Stomach (tissue), 8 donors: ENCODE measurements at regions not wholly inside any gene's neighbourhood (a gene's known extent, or its start where the extent isn't known, plus 50 kb on each side); places are given as distances from the start of the nearest gene placed in this dataset.

Experiments
- DNase-seq, 2 donors: peaks; one replicate each; pipeline versions ENCODE4 v3.0.0 to v3.0.0-alpha.2; 2013 to 2019
- H3K27ac ChIP-seq, 5 donors: fragments of 200-600 bp in 4 of 5; sonication (generic) in 4 of 5; one replicate each; pipeline ENCODE4 v1.5.1; 2013 to 2019; ENCODE audit warnings: mild to moderate bottlenecking in 1 of 5, moderate library complexity in 1 of 5
- H3K27me3 ChIP-seq, 3 donors: fragments of 200-600 bp; sonication (generic); one replicate each; pipeline ENCODE4 v1.5.1; 2017 to 2019; ENCODE audit warnings: mixed run types in 1 of 3
- H3K36me3 ChIP-seq, 4 donors: fragments of 200-600 bp; sonication (generic); 1 replicate in 3 of 4; 2 replicates in 1 of 4; pipeline ENCODE4 v1.5.1; 2016 to 2019
- H3K4me1 ChIP-seq, 4 donors: fragments of 200-600 bp; sonication (generic); one replicate each; pipeline ENCODE4 v1.5.1; 2016 to 2019
- H3K4me3 ChIP-seq, 4 donors: fragments of 200-600 bp; sonication (generic) in 3 of 4; one replicate each; pipeline ENCODE4 v1.5.1; 2016 to 2019; ENCODE audit warnings: mild to moderate bottlenecking in 1 of 4
- H3K9me3 ChIP-seq, 4 donors: fragments of 200-600 bp; sonication (generic); one replicate each; pipeline ENCODE4 v1.5.1; 2016 to 2019
- CTCF ChIP-seq, 7 experiments: fragments of 450-650 bp in 4 of 7; fragments of 200-600 bp in 3 of 7; sonication (generic) in 3 of 7; IDR thresholded peaks; one replicate each; pipeline ENCODE4 v1.5.1; 2016 to 2019; ENCODE audit warnings: antibody characterized with exemption in 7 of 7, control low read depth in 2 of 7, mild to moderate bottlenecking in 1 of 7
- EP300 ChIP-seq: sonication (generic); formaldehyde crosslinking; IDR thresholded peaks from one replicate; pipeline ENCODE4 v1.6.1; 2017; ENCODE audit warnings: antibody characterized with exemption
- POLR2A ChIP-seq, 4 donors: fragments of 450-650 bp; IDR thresholded peaks; one replicate each; pipeline ENCODE4 v1.6.1; 2016; ENCODE audit warnings: antibody characterized with exemption in 4 of 4, control low read depth in 2 of 4, mild to moderate bottlenecking in 1 of 4, moderate library complexity in 1 of 4
- POLR2AphosphoS5 ChIP-seq, 3 donors: sonication (generic); formaldehyde crosslinking; IDR thresholded peaks; one replicate each; pipeline ENCODE4 v1.6.1; 2016; ENCODE audit warnings: antibody characterized with exemption in 3 of 3
- WGBS, 5 donors: extraction: QIAGEN DNeasy Blood & Tissue Kit in 3 of 5; methylation state at CpG; one replicate each; pipeline versions ENCODE4 v1.1.5 to v1.1.7; 2013 to 2018; 5-methylcytosine and 5-hydroxymethylcytosine counted together
- intact Hi-C: fragments of 100-400 bp; cut with DNase I; formaldehyde crosslinking; loops from one replicate; pipeline ENCODE4 v1.15.1; 2023; ENCODE audit warnings: low total_unique reads
- donor health status: healthy with polysubstance abuse.
- donor health status: Bipolar disorder and iron deficiency.
- donor health status: healthy.

GRCh38 chr10:118537623-118538022 is 57.8 kb downstream of the PRLHR start:
- TF ChIP-seq CTCF (IDR thresholded peaks at IDR 0.05) (no peak), POLR2A (IDR thresholded peaks at IDR 0.05) (no peak), EP300 (no peak), POLR2AphosphoS5 (IDR thresholded peaks at IDR 0.05) (no peak)
- no peak for DNase-seq
- Histone ChIP-seq H3K27ac (no peak overlapping the region), H3K9me3 (no peaks in the 10 kb centered on the region), H3K36me3 (no peaks in the 10 kb centered on the region), H3K4me3 (no peak overlapping the region), H3K27me3 (peaks cover 0 to 11% (median 0%) of the 10 kb centered on the region in 3 donors), H3K4me1 (no peaks in the 10 kb centered on the region)
- intact Hi-C loops: no loop called here
- WGBS, 5 donors: 78 to 89% (median 81%) methylated on average over 1 of the region's 1 CpG

- no peak for TF ChIP-seq EP300
- TF ChIP-seq POLR2A (IDR thresholded peaks at IDR 0.05): no peak
- no peak for TF ChIP-seq POLR2AphosphoS5 (IDR thresholded peaks at IDR 0.05)
- TF ChIP-seq CTCF (IDR thresholded peaks at IDR 0.05): no peak
- Histone ChIP-seq H3K36me3 (no peaks in the 10 kb centered on the region), H3K4me1 (no peaks in the 10 kb centered on the region), H3K27me3 (no peaks in the 10 kb centered on the region), H3K27ac (no peak overlapping the region), H3K4me3 (no peak overlapping the region), H3K9me3 (no peaks in the 10 kb centered on the region)
- 80 to 96% (median 87%) methylated on average over 3 of the region's 3 CpGs for WGBS, 5 donors
- intact Hi-C loops: no loop called here
- no peak for DNase-seq
Observed at GRCh38 chr10:118534136-118534535, 61.3 kb downstream of the PRLHR start.

GRCh38 chr10:118531105-118531852 is 64.2 kb downstream of the PRLHR start:
- Histone ChIP-seq H3K4me1 (peaks cover 0 to 8% (median 0%) of the 10 kb centered on the region in 4 donors), H3K27me3 (no peaks in the 10 kb centered on the region), H3K36me3 (no peaks in the 10 kb centered on the region), H3K27ac (no peak overlapping the region), H3K9me3 (no peaks in the 10 kb centered on the region), H3K4me3 (no peak overlapping the region)
- intact Hi-C loops: no loop called here
- WGBS, 5 donors: 66 to 75% (median 69%) methylated on average over 12 of the region's 12 CpGs
- TF ChIP-seq EP300 (no peak), CTCF (IDR thresholded peaks at IDR 0.05) (no peak)
- no peak for DNase-seq

- whole genome bisulfite sequencing, 5 donors: 85 to 91% (median 88%) methylated on average over 6 of the region's 6 CpGs
- Histone ChIP-seq H3K27me3 (no peaks in the 10 kb centered on the region), H3K4me1 (peaks cover 0 to 8% (median 0%) of the 10 kb centered on the region in 4 donors), H3K9me3 (no peaks in the 10 kb centered on the region), H3K36me3 (no peaks in the 10 kb centered on the region), H3K27ac (no peak overlapping the region), H3K4me3 (no peak overlapping the region)
- intact Hi-C loops: no loop called here
- no peak for TF ChIP-seq EP300
- TF ChIP-seq CTCF (IDR thresholded peaks at IDR 0.05): no peak
- TF ChIP-seq POLR2A (IDR thresholded peaks at IDR 0.05): no peak
- DNase-seq: no peak
Observed at GRCh38 chr10:118528426-118528825, 67.0 kb downstream of the PRLHR start.
